Gastrocnemius medialis (tissue), 4 donors: ENCODE measurements at regions not wholly inside any gene's neighbourhood (a gene's known extent, or its start where the extent isn't known, plus 50 kb on each side); places are given as distances from the start of the nearest gene placed in this dataset.
A peak's percentile ranks its signal among the peaks of the same experiment; 100 is the strongest.

Experiments
- CTCF ChIP-seq, 5 experiments: fragments of 450-650 bp in 3 of 5; fragments of 200-600 bp in 2 of 5; sonication (generic) in 2 of 5; IDR thresholded peaks in 4 of 5; conservative IDR thresholded peaks in 1 of 5; 1 replicate in 4 of 5; 2 replicates in 1 of 5; pipeline ENCODE4 v1.5.1; 2016 to 2019; ENCODE audit warnings: antibody characterized with exemption in 5 of 5, mild to moderate bottlenecking in 3 of 5, moderate library complexity in 3 of 5
- POLR2A ChIP-seq, 2 donors: fragments of 450-650 bp; IDR thresholded peaks; one replicate each; pipeline ENCODE4 v1.6.1; 2017; ENCODE audit warnings: antibody characterized with exemption in 2 of 2, mild to moderate bottlenecking in 2 of 2, moderate library complexity in 2 of 2

DNA sequence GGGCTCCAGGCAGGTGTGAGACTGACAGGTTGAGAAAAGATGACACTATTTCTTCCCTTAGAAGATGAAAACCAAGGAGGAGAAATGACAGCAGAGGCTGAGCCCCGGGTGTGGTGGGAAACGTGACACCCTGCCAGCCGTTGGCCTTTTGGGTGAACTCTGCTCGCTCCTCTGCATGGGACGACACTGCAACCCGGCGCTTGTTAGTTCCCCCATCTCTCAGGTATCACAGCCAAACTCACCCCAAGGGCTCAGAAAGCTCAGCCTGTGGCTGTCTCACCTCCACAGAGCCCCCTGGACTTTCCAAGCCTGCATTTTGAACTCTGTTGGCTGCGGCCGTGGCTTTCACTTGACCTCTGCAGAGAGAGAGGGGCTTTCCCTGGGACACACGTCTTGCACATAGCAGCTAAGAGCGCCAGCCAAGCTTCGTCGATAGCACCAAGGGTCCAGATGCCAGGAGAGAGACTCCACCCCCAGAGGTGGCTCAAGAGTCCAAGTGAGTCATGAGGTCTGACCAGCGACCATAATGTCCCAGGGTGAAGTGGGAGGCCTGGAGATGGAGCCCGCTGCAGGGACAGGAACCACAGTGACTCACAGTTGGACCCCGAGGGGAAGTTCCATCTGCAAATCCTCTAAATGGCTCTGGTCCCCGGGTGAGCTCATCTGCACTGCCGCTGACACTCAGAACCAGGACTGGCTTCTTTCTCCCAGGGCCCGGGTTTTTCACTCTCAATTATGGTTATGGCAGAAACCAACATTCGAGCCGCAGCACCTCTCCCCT lies 301.9 kb downstream of the SOX9 start:
- no peak for TF ChIP-seq CTCF (IDR thresholded peaks at IDR 0.05 in 4 of 5, conservative IDR thresholded peaks at IDR 0.05 in 1 of 5)
- TF ChIP-seq POLR2A (IDR thresholded peaks at IDR 0.05) = peak in 1 of 2 donors; percentile 12
